ENCODE measurements at regions not wholly inside any gene's neighbourhood (a gene's known extent, or its start where the extent isn't known, plus 50 kb on each side); places are given as distances from the start of the nearest gene placed in this dataset.
"Not testable (repeated sequence)": the region's sequence is repeated elsewhere in the genome, so short reads cannot be mapped to it uniquely, and the experiment has no call there.

DNA sequence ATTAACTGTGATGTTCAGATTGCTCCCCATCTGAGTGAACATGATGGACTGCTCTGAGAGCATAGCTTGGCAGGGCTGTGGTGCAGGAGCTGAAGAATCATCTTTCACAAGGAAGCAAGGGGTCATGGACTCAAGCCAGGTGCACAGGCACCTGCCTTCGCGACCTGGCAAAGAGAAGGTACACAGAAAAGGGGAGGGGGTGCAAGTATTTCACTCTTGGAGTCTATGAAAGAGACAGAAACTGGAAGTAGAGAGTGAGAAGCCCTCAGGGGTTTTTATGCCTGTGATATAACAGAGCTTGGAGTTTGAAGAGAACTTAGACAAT, 232.6 kb upstream of the PLXNA2 start:
- 59 to 81% methylated on average over 2 of the region's 2 CpGs for WGBS, 2 donors

DNA sequence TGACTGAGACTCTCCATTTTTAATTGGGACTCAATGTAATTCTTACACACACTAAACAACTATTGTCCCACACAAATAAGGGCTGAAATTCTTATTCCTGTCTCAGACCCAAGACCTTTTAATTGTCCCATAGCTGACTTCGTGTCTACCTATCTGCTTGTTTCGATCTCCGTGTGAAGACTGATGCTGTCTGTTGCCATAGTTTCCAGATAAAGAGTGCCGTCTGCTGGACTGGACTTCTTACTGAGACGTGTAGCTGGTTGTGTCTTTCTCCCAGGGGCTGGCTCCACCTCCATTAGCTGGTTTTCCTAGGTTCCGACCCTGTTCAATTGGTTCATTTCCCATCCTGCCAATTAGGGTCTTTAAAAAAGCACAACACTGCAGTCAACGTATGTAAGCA, 235.3 kb upstream of the PLXNA2 start:
- no peak overlapping the region for H3K4me3 ChIP-seq (ENCODE audit: low read depth, poor library complexity, severe bottlenecking)
- no peak for TF ChIP-seq POLR2A (IDR thresholded peaks at IDR 0.05)
- TF ChIP-seq, protein P1, sequence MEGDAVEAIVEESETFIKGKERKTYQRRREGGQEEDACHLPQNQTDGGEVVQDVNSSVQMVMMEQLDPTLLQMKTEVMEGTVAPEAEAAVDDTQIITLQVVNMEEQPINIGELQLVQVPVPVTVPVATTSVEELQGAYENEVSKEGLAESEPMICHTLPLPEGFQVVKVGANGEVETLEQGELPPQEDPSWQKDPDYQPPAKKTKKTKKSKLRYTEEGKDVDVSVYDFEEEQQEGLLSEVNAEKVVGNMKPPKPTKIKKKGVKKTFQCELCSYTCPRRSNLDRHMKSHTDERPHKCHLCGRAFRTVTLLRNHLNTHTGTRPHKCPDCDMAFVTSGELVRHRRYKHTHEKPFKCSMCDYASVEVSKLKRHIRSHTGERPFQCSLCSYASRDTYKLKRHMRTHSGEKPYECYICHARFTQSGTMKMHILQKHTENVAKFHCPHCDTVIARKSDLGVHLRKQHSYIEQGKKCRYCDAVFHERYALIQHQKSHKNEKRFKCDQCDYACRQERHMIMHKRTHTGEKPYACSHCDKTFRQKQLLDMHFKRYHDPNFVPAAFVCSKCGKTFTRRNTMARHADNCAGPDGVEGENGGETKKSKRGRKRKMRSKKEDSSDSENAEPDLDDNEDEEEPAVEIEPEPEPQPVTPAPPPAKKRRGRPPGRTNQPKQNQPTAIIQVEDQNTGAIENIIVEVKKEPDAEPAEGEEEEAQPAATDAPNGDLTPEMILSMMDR (IDR thresholded peaks at IDR 0.05): no peak
- 67 to 72% methylated on average over 7 of the region's 7 CpGs for WGBS, 2 donors
- intact Hi-C loops (cut with DNase I; ENCODE audit: low total_unique reads): no loop called here
- no peak for DNase-seq (ENCODE audit: low spot score in 2 of 2)

More for the DNA sequence above, 232.6 kb upstream of the PLXNA2 start:
- no peak overlapping the region for H3K4me3 ChIP-seq (ENCODE audit: low read depth, poor library complexity, severe bottlenecking)
- no peak for DNase-seq (ENCODE audit: low spot score in 2 of 2)
- TF ChIP-seq, protein P1 (IDR thresholded peaks at IDR 0.05): no peak
- no peak for TF ChIP-seq POLR2A (IDR thresholded peaks at IDR 0.05)
- intact Hi-C loops (cut with DNase I; ENCODE audit: low total_unique reads): no loop called here

DNA sequence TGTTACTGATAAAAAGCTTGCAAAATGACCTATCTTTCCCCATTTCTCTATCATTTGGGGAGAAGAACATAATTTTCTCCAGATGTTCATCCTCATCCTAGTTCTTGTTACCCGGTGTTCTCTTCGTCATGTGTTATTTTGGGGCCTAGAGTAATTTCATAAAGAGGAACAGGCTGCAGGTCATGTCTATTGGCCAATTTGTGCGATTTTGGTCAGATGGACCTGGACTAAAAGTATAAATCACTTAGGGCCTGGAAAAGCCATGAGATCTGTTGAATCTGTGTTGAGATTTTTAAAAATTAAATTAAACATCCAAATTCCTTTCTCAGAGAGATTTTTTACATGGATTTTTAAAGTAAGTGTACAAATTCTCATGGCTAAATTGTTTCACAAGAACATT, 241.3 kb upstream of the PLXNA2 start:
- DNase-seq (ENCODE audit: low spot score in 2 of 2): no peak
- intact Hi-C loops (cut with DNase I; ENCODE audit: low total_unique reads): no loop called here
- whole genome bisulfite sequencing, 2 donors: 79 to 80% methylated on average over 3 of the region's 3 CpGs
- no peak for TF ChIP-seq POLR2A (IDR thresholded peaks at IDR 0.05)
- TF ChIP-seq, protein P1 (IDR thresholded peaks at IDR 0.05): no peak
- no peak overlapping the region for H3K4me3 ChIP-seq (ENCODE audit: low read depth, poor library complexity, severe bottlenecking)

DNA sequence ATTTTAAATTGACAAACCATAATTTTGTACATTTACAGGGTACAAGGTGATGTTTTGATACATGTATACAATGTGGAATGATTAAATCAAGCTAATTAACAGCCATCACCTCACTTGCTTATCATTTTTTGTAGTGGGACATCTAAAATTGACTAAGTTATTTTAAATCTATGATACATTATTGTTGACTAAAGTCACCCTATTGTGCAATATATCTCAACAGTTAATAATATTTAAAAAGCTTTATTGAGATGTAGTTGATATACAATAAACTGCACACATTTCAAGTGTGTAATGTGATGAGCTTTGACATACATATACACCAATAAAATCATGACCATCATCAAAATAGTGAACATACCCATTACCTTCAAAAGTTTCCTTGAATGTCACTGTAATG, 242.5 kb upstream of the PLXNA2 start:
- intact Hi-C loops (cut with DNase I; ENCODE audit: low total_unique reads): no loop called here
- DNase-seq (ENCODE audit: low spot score in 2 of 2): no peak
- no peak overlapping the region for H3K4me3 ChIP-seq (ENCODE audit: low read depth, poor library complexity, severe bottlenecking)
- no peak for TF ChIP-seq POLR2A (IDR thresholded peaks at IDR 0.05)
- TF ChIP-seq, protein P1 (IDR thresholded peaks at IDR 0.05): no peak

DNA sequence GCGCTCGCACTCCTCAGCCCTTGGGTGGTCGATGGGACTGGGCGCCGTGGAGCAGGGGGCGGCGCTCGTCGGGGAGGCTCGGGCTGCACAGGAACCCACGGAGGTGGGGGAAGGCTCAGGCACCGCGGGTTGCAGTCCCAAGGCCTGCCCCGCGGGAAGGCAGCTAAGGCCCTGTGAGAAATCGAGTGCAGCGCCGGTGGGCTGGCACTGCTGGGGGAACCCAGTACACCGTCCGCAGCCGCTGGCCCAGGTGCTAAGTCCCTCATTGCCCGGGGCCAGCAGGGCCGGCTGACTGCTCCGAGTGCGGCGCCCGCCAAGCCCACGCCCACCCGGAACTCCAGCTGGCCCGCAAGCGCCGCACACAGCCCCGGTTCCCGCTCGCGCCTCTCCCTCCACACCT, 244.2 kb upstream of the PLXNA2 start:
- DNase-seq (ENCODE audit: low spot score in 2 of 2); H3K4me3 ChIP-seq (ENCODE audit: low read depth, poor library complexity, severe bottlenecking); intact Hi-C loops (cut with DNase I; ENCODE audit: low total_unique reads): not testable (repeated sequence)
- WGBS, 2 donors: 97 to 98% methylated on average over 16 to 30 of the region's 36 CpGs

DNA sequence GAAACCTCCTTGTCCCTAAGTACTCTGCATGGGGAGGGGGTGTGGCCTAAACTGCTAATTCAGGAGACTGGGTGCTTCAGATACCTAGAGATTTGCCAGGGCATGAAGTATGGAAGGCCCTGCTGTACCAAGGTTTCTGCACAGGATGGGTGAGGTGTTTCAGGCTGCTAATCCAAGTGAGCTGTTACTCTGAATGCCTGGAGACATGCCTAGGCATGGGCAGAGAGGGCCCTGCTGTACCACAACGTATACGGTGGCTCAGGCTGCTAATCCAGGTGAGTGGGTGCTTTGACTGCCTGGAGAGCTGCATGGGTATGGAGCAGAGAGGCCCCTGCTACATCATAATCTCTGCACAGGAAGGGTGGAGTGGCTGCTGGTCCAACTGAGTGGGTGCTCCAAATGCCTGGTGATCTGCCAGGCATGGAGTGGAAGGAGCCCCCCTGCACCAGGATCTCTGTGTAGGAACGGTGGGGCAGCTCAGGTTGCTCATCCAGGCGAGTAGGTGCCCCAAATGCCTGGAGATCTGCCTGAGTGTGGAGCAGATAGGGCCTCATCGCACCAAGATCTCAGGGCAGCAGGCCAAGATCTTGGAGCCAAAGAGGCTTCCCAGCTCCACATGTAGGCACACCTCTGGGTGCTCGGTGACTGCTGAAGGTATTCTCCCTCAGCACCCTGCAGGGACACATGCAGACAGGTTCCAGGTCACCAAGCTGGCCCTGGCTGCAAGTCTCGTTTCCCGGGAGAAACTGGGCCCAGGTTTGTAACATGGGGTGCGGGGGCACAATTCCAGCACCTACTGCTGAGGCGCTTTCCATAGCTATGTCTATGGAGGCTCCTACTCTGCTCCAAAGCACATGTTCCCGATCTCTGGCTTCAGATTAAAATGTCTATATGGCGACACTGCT, 252.5 kb upstream of the PLXNA2 start:
- WGBS, 2 donors: 73 to 74% methylated on average over 11 to 12 of the region's 12 CpGs
- no peak for DNase-seq (ENCODE audit: low spot score in 2 of 2)
- no peak overlapping the region for H3K4me3 ChIP-seq (ENCODE audit: low read depth, poor library complexity, severe bottlenecking)
- intact Hi-C loops (cut with DNase I; ENCODE audit: low total_unique reads): no loop called here
- TF ChIP-seq POLR2A (IDR thresholded peaks at IDR 0.05): no peak
- TF ChIP-seq, protein P1 (IDR thresholded peaks at IDR 0.05): no peak

Data from lower leg skin (tissue), 4 donors.